Brain microvascular endothelial cell (primary cell): ENCODE measurements at regions not wholly inside any gene's neighbourhood (a gene's known extent, or its start where the extent isn't known, plus 50 kb on each side); places are given as distances from the start of the nearest gene placed in this dataset.

Experiments used
- DNase-seq: peaks from one replicate; pipeline ENCODE4 v3.0.0-alpha.2; 2020
- H3K27ac ChIP-seq: fragments of 250-450 bp; sonication (Bioruptor Pico); 2 replicates; pipeline ENCODE4 v1.5.1; 2020; ENCODE audit warnings: mild to moderate bottlenecking, moderate library complexity
- H3K27me3 ChIP-seq: fragments of 250-450 bp; sonication (Bioruptor Pico); replicated peaks from 2 replicates; pipeline ENCODE4 v1.5.1; 2020; ENCODE audit warnings: mild to moderate bottlenecking
- H3K36me3 ChIP-seq: fragments of 250-450 bp; sonication (Bioruptor Pico); replicated peaks from 2 replicates; pipeline ENCODE4 v1.5.1; 2020; ENCODE audit warnings: mild to moderate bottlenecking
- H3K4me3 ChIP-seq: 2 replicates; pipeline ENCODE4 v1.5.1; 2011; ENCODE audit warnings: low read depth, mild to moderate bottlenecking, control low read depth, low read length, moderate library complexity
- CTCF ChIP-seq: IDR thresholded peaks from 2 replicates; pipeline ENCODE4 v1.5.1; 2011; ENCODE audit warnings: low read depth, mild to moderate bottlenecking, moderate library complexity, low read length, control low read depth, inconsistent platforms; ENCODE audit errors: missing control alignments
- in situ Hi-C: cut with HindIII; loops from 2 replicates; pipeline ENCODE4 v1.10.0; 2017; ENCODE audit warnings: low sequenced_read_pairs, low pct_ligation_motif_present

GRCh38 chr7:126140858-126141466, 1111.8 kb downstream of the GRM8 start:
- no peak for DNase-seq
- in situ Hi-C loops = no loop called here
- no peaks in the 10 kb centered on the region for H3K36me3 ChIP-seq

GRCh38 chr7:126119981-126120380, 1132.8 kb downstream of the GRM8 start:
- H3K27ac ChIP-seq = no peak overlapping the region
- no peak for DNase-seq
- in situ Hi-C loops = no loop called here
- H3K4me3 ChIP-seq = no peak overlapping the region
- no peaks in the 10 kb centered on the region for H3K27me3 ChIP-seq
- no peak for TF ChIP-seq CTCF
- H3K36me3 ChIP-seq = no peaks in the 10 kb centered on the region

More at GRCh38 chr7:126140858-126141466, 1111.8 kb downstream of the GRM8 start:
- Histone ChIP-seq H3K27ac (no peak overlapping the region), H3K4me3 (no peak overlapping the region), H3K27me3 (no peaks in the 10 kb centered on the region)
- no peak for TF ChIP-seq CTCF

- Histone ChIP-seq H3K4me3 (no peak overlapping the region), H3K27ac (no peak overlapping the region), H3K36me3 (no peaks in the 10 kb centered on the region), H3K27me3 (no peaks in the 10 kb centered on the region)
- in situ Hi-C loops = no loop called here
- no peak for TF ChIP-seq CTCF
- no peak for DNase-seq
These were observed 1149.2 kb downstream of the GRM8 start for GRCh38 chr7:126103582-126103981.

- no peak for TF ChIP-seq CTCF
- no peaks in the 10 kb centered on the region for H3K27me3 ChIP-seq
- H3K4me3 ChIP-seq = no peak overlapping the region
- H3K27ac ChIP-seq = no peak overlapping the region
- H3K36me3 ChIP-seq = no peaks in the 10 kb centered on the region
- no peak for DNase-seq
- in situ Hi-C loops = no loop called here
These were observed 1153.4 kb upstream of the POT1 start for GRCh38 chr7:126083014-126083413.

GRCh38 chr7:126079581-126079980, 1150.0 kb upstream of the POT1 start:
- H3K4me3 ChIP-seq = no peak overlapping the region
- H3K27me3 ChIP-seq = no peaks in the 10 kb centered on the region
- no peak for TF ChIP-seq CTCF
- in situ Hi-C loops = no loop called here
- no peaks in the 10 kb centered on the region for H3K36me3 ChIP-seq
- DNase-seq = no peak
- no peak overlapping the region for H3K27ac ChIP-seq

GRCh38 chr7:126079151-126079550, 1149.5 kb upstream of the POT1 start:
- no peaks in the 10 kb centered on the region for H3K36me3 ChIP-seq
- in situ Hi-C loops = no loop called here
- no peak for DNase-seq
- H3K4me3 ChIP-seq = no peak overlapping the region
- TF ChIP-seq CTCF = no peak
- no peak overlapping the region for H3K27ac ChIP-seq
- H3K27me3 ChIP-seq = no peaks in the 10 kb centered on the region
